CD4-positive, alpha-beta T cell treated with Interferon alpha-2 for 1 hour (primary cell): ENCODE measurements at regions not wholly inside any gene's neighbourhood (a gene's known extent, or its start where the extent isn't known, plus 50 kb on each side); places are given as distances from the start of the nearest gene placed in this dataset.
"Not testable (repeated sequence)": the region's sequence is repeated elsewhere in the genome, so short reads cannot be mapped to it uniquely, and the experiment has no call there.

Experiments used
- DNase-seq, 2 donors: peaks; one replicate each; pipeline ENCODE4 v3.0.0-alpha.2; 2020 to 2022

DNA sequence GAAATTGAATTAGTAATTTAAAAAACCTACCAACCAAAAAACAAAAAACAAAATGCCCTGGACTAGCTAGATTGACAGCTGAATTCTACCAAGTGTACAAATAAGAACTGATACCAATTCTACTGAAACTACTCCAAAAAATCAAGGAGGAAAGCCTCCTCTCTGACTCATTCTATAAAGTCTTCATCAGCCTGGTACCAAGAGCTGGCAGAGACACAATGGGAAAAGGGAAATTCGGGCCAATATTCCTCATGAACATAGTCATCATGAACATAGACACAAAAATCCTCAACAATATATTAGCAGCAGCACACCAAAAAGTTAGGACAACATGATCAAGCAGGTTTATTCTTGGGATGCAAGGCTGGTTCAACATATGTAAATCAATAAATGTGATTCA, 2667.7 kb upstream of the PCDH20 start:
- DNase-seq, result no peak

- no peak for DNase-seq
Measured at GRCh38 chr13:64078480-64078936, 2662.9 kb upstream of the PCDH20 start.

DNA sequence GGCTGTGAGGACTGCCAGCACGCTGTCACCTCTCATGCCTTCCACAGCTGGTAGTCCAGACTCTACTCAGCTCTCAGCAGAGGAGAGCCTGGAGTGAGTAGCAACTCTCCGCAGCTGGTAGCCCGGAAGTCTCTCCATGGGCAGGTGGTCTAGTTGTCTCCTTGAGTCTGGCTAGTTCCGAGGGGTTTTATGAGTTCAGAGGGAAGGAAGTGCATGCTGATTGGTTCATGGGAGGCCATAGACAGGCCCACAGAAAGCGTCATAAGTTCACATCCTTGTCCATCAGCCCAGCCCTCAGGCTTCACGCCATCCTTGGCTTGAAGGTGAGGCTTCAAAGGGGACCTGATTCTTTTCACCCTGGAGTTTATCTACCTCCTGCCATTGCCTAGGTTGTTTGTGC, 2662.4 kb upstream of the PCDH20 start:
- no peak for DNase-seq

GRCh38 chr13:64077132-64077835, 2661.6 kb upstream of the PCDH20 start:
- not testable (repeated sequence) for DNase-seq

GRCh38 chr13:64075543-64076271, 2660.1 kb upstream of the PCDH20 start:
- no peak for DNase-seq

- DNase-seq, result no peak
Measured at GRCh38 chr13:64074971-64075474, 2659.4 kb upstream of the PCDH20 start.

GRCh38 chr13:64073203-64073602, 2657.6 kb upstream of the PCDH20 start:
- no peak for DNase-seq

- no peak for DNase-seq
Measured at GRCh38 chr13:64071352-64071751, 2655.7 kb upstream of the PCDH20 start.

DNA sequence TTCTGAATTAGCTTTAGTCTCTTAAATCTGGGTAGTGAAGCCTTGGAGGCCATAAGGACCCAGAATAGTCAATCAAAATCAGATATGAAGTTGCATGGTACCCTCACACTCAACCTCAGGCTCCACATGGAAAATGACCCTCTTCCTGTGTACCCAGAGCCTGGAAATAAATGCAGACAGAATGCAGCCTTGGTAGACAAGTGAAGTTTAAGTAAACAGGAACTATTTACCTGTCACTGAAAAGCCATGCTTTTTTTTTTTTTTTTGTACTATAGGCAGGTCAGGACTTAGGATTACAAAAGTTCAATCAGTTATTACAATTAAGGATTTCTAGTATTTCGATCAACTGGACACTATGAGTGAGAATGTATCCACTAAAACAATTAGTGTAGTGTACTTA, 2654.2 kb upstream of the PCDH20 start:
- no peak for DNase-seq

DNA sequence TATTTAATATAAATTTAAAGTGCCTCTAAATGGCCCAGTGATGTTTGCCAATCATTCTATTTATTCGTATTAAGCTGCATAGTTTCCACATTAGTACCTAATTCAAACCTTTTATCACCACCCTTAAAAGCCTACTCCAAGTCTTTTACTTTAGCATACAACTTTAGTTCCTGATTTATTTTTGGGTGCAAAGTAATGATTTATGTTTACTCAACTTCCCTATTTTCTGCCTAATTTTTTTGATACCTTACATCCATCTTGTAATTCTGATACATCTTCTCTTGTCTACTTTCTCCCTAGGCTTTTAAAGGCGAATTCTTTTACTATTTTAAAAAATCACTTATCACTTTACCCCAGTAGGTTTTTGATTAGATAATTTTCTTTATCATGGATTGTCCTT, 2651.1 kb upstream of the PCDH20 start:
- no peak for DNase-seq

DNA sequence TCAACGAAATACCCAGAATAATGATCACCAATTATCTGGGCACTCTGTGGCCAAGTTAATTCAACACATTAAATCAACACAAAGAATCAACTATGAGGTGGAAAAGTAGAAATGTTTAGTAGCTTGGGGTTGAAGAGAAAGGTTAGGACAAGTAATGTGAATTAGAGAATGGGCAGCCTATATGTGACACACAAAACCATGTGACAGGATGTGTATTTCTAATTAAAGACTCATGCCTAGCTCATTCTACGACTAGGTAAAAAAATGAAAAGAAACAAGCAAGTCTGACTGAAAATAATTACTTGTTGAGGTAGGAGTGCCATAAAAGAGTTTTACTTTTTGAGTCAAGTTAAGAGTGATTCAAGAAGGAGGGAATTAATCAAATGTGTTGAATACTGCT, 2646.0 kb upstream of the PCDH20 start:
- DNase-seq, result no peak

- no peak for DNase-seq
Measured at GRCh38 chr13:64057372-64058020, 2641.8 kb upstream of the PCDH20 start.

DNA sequence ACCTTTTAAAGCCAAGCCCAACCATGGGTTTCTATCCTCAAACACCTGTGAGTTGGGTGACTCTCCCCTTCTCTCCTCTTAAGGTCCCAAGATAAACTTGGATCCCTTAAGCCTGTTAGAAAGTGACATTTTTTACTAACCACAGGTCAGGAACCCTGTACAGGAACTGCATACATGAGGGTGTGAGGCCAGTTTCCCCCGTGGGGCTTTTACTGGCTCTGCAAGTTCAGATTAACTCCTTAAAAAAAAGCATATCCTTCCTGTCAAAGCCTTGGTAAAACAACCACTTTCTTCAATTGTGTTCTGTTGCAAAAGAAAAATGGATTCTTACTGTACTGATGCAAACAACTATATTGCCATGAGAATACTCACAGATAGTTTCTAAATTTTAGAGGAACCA, 2638.7 kb upstream of the PCDH20 start:
- DNase-seq, result no peak

GRCh38 chr13:64052521-64052920, 2636.9 kb upstream of the PCDH20 start:
- DNase-seq, result no peak

GRCh38 chr13:64051278-64051677, 2635.6 kb upstream of the PCDH20 start:
- no peak for DNase-seq

- no peak for DNase-seq
Measured at GRCh38 chr13:64041296-64041695, 2625.6 kb upstream of the PCDH20 start.

GRCh38 chr13:64033921-64034320, 2618.3 kb upstream of the PCDH20 start:
- no peak for DNase-seq

DNA sequence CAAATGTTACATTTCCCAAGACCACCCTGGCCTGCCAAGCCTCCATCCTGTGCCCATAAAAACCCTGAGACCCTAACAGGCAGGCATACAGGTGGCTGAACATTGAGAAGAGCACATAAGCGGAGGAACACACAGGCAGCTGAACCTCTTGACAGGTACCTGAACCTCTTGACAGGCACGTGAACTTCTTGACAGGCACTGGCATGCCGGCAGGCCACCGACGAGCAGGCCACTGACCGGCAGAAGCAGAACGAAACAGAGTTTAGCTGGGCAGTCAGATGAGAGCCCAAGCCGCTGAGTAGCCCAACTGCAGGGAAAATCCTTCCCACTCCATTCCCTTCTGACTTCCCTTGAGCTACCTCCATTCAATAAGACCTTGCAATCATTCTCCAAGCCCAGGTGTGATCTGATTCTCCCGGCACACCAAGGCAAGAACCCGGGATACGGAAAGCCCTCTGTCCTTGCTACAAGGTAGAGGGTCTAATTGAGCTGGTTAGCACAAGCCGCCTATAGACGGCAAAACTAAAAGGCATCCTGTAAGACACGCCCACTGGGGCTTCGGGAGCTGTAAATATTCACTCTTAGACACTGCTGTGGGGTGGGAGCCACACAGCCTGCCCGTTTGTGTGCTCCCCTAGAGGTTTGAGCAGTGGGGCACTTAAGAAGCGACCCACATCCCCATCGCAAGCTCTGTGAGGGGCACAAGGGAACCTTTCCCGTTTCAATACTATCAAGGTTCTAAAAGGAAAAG, 2613.9 kb upstream of the PCDH20 start:
- DNase-seq, result no peak

DNA sequence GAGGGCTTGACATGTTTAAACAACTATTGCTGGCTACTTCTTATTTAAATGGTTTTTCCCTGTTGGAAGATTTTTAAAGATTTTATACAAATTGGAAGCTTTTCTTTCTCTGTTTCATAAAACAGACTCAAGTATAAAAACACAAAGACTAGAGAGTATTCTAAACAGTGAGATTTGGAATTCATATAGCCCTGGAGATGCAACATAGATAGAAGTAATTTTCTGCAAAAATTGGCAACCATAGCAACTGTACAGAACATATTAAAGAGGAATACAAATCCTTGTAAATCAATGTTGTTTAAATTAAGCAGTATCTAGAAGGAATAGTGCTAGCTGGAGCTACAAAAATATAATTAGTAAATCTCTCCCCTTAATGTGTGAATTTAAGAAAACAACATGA, 2612.9 kb upstream of the PCDH20 start:
- no peak for DNase-seq

DNA sequence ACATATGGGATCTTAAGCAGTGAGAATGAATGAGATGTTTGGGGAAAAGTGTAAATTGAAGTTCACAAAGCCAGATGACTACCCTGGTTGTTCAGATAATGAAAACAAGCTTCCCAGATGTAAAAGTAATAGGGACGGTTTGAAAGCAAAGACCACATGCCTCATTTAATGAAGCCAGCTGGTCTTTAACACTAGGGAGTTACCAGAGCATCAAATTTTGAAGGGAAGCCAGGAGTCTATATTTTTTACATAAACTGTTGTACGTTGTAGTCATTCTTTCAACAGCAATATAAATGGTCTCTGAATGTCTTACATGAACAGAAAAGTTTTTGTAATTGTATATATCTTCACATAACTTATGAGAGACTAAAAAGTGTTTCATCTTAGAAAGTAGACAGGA, 2604.5 kb upstream of the PCDH20 start:
- DNase-seq, result no peak

DNA sequence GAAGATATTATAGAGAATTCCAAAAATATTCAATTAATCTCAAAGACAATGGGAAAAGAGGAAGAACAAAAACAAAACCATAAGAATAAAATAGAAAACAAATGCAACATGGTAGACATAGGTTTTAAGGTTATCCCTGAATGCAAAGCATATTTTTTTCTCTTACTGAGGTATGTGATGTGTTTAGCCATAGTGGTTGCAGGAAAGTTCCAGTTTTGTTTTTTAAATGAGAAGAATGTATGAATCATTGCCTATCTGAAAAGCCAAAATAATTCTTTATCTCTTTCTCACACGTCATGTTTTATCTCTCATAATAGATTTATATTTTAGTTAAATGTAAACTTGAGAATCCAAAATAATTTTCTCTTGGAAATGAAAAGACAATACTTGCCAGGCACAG, 2591.7 kb upstream of the PCDH20 start:
- no peak for DNase-seq

- DNase-seq, result no peak
Measured at GRCh38 chr13:64000321-64000720, 2584.7 kb upstream of the PCDH20 start.
